ENCODE measurements at regions not wholly inside any gene's neighbourhood (a gene's known extent, or its start where the extent isn't known, plus 50 kb on each side); places are given as distances from the start of the nearest gene placed in this dataset.
"Not testable (repeated sequence)": the region's sequence is repeated elsewhere in the genome, so short reads cannot be mapped to it uniquely, and the experiment has no call there.

- not testable (repeated sequence) for TF ChIP-seq CTCF (IDR thresholded peaks at IDR 0.05); POLR2AphosphoS5 (IDR thresholded peaks at IDR 0.05; ENCODE audit: low read depth, low read length); REST (IDR thresholded peaks at IDR 0.05; ENCODE audit: insufficient read depth in 1 of 2, low read depth in 2 of 2, low read length in 1 of 2); TCF7L2 (IDR thresholded peaks at IDR 0.05; ENCODE audit: low read depth, low read length); SIN3A (IDR thresholded peaks at IDR 0.05; ENCODE audit: borderline replicate concordance, insufficient read depth, low read depth, low read length)
Measured at GRCh38 chr15:20255641-20256040, 286.0 kb downstream of the GOLGA6L6 start.

All from Panc1 (cell line).